ENCODE measurements at regions not wholly inside any gene's neighbourhood (a gene's known extent, or its start where the extent isn't known, plus 50 kb on each side); places are given as distances from the start of the nearest gene placed in this dataset.

GRCh38 chr14:97367278-97367677, 570.1 kb downstream of the VRK1 start:
- FAIRE-seq: no peak

DNA sequence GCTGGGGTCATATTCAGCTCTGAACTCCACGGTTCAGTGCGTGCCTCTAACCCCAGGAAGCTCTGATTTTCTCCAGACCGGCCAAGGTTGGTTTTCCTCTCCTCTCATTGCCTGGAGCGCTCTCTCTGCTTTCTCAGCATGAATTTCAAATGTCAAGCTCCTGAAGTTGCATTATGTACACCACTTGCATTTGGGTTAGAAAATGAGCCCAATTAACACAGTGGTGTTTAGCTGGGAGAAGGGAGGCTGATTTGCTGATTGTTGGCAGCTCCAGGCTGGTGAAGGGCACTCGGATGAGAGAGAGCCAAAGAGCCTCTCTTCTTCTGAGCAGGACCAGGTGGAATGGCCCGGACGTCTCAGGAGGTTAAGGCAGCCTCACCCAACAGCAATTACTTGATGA, 570.9 kb downstream of the VRK1 start:
- no peak for FAIRE-seq

DNA sequence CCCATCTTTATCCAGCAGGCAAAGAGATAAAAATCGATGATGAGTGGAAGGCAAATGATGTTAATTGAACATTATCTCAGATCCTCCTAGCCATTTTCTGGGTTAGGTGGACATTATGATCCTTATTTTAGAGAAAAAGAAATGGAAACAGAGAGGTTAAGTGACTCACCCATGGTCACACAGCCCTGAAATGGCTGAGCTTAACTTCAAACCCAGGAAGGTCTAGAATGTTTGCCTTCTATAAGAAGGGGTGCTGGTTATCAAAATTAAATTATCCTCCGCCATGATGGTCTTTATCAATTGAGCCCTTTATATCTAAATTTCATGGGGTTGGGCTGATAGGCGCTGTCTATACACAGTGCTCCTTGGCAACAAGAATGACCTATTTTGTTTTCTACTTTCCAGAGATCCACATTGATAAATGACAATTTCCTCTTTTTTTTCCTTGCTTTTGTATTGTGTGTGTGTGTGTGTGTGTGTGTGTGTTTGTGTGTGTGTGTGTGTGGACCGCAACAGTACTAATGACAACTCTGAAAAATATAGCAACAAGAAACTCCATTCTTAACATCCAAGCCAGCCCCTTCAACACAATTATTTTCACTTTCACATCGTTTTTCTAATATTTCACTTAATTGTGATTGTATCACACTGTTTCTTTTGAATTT, 571.9 kb downstream of the VRK1 start:
- no peak for FAIRE-seq

- FAIRE-seq: no peak
Measured at GRCh38 chr14:97369901-97370300, 572.7 kb downstream of the VRK1 start.

GRCh38 chr14:97376310-97376709, 579.1 kb downstream of the VRK1 start:
- no peak for FAIRE-seq

DNA sequence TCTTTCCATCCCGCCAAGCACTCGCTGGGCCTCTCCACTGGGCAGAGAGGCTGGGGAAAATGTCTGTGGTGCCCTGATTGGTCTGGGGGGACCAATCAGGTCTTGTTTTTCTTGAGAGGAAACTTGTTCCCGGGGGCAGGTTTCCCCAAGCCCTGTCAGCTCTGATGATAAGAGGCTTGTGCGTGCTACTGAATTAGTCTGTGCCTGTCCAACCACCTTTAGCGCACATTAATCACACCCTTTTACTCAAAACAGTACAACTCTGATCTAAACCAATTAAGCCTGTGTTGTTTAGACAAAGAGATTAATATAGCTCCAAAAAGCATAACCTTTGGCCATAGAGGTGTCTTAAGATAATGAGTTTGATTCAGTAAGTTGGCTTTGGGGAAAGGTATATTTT, 580.4 kb downstream of the VRK1 start:
- no peak for FAIRE-seq

DNA sequence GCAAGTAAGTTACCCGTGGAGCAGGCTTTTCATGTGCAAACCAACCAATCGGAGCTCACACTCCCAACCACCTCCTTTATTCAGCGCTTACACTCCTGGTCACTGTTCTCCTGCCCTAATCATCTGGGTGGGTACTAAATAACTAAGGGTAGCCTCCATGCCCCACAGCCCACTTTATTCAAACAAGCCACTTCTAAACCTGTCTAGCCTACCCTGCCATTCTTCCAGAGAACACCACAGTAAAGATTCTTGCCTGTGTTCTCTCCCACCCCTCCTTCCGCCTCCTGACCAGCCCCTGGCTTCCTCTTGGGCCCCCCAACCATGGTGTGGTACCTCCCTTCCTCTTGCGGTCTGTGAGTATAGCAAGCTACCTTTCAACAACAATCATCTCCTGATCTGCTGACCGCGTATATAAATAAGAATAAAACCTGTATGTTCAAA, 581.9 kb downstream of the VRK1 start:
- no peak for FAIRE-seq

GRCh38 chr14:97380539-97380941, 583.4 kb downstream of the VRK1 start:
- no peak for FAIRE-seq

GRCh38 chr14:97381309-97381708, 584.1 kb downstream of the VRK1 start:
- FAIRE-seq: no peak

- no peak for FAIRE-seq
Measured at GRCh38 chr14:97382616-97383226, 585.5 kb downstream of the VRK1 start.

- FAIRE-seq: no peak
Measured at GRCh38 chr14:97385727-97386126, 588.5 kb downstream of the VRK1 start.

- no peak for FAIRE-seq
Measured at GRCh38 chr14:97387252-97387874, 590.2 kb downstream of the VRK1 start.

- FAIRE-seq: no peak
Measured at GRCh38 chr14:97388408-97388807, 591.2 kb downstream of the VRK1 start.

DNA sequence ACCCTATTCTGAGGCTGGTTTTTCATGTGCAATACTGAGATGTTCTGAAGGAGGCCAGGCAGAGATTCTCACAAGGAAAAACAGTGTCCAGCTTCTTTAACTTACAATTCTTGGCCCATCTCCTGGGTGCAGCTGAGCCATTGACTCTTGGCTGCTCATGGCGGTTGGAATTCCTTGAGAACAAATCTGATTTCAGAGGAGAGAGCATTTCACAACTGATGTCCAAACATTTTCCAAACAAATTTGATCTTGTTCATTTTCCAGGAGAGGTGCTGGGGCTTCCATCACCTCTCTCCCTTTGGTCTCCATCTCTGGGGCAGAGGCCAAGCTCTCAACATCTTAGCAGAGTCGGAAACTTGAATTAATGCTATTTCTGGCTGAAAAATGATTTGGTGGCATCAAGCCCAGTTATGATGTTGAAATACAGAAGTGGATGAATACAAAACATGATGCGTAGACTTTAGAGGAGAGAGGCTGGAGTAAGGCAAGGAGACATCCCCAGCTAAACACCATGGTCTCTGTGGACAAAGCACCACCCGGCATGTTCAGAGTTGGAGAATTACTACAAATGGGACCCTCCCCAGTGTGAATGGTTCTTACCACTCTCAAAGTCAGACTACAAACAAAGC, 593.0 kb downstream of the VRK1 start:
- no peak for FAIRE-seq

DNA sequence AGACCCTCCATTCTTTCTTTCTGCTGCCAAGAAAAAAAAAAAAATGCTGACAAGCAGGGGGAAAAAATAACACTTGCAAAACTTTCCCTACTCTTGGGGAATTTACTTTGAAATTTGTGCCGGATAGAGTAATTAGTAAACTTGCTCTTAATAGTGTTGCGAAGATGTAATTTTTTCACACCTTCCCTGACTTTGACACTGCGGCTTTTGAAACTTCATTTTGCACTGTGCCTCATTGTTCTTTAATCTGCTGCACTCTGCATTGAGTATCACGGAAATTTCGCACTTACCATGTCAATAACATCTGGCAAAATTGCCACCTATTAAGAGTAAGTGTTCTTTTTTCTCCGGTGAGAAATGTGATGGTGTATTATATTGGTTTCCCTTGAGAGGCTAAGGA, 596.1 kb downstream of the VRK1 start:
- FAIRE-seq: no peak

- FAIRE-seq: no peak
Measured at GRCh38 chr14:97395068-97395467, 597.9 kb downstream of the VRK1 start.

- FAIRE-seq: no peak
Measured at GRCh38 chr14:97401714-97402113, 604.5 kb downstream of the VRK1 start.

DNA sequence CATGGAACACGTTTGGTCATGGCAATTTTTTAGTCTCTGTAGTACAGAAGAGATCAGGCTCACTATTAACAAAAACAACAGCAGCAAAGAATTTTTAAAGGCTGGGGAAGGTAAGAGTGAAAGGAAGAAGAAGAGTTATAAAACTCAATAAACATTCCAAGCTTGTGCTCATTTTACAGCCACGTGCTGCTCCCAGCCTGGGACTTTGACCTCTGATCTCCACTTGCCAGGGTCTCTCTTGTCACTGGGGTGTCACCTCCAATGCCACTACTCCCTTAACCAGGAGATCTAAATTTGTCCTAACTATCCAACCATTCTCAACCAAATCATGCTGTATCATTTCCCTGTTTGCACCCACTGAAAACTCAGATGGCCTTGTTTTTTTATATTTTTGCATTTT, 605.1 kb downstream of the VRK1 start:
- no peak for FAIRE-seq

GRCh38 chr14:97407701-97408407, 610.7 kb downstream of the VRK1 start:
- FAIRE-seq: no peak

- no peak for FAIRE-seq
Measured at GRCh38 chr14:97408503-97408902, 611.3 kb downstream of the VRK1 start.

- no peak for FAIRE-seq
Measured at GRCh38 chr14:97408937-97409815, 612.0 kb downstream of the VRK1 start.

Data from G401.6 (cell line).